Right renal cortex interstitium (tissue), 3 donors: ENCODE measurements at regions not wholly inside any gene's neighbourhood (a gene's known extent, or its start where the extent isn't known, plus 50 kb on each side); places are given as distances from the start of the nearest gene placed in this dataset.

Source experiments
- DNase-seq, 3 donors: peaks; one replicate each; pipeline ENCODE4 v3.0.0-alpha.2; 2013; ENCODE audit warnings: low read depth in 3 of 3, low spot score in 2 of 3

- DNase-seq: no peak
Observed at GRCh38 chrY:14139521-14139920, 83.5 kb downstream of the VCY1B start.

GRCh38 chrY:14145614-14146013 lies 89.6 kb downstream of the VCY1B start:
- DNase-seq: no peak

GRCh38 chrY:14182776-14183175 lies 126.7 kb downstream of the VCY1B start:
- DNase-seq: no peak

- DNase-seq: no peak
Observed at GRCh38 chrY:14222014-14222413, 166.0 kb downstream of the VCY1B start.

- peak in 1 of 3 donors; percentile 5 for DNase-seq
Observed at GRCh38 chrY:14231703-14232102, 175.7 kb downstream of the VCY1B start.

GRCh38 chrY:14235070-14235469 lies 179.0 kb downstream of the VCY1B start:
- no peak for DNase-seq

- no peak for DNase-seq
Observed at GRCh38 chrY:14238277-14238676, 182.2 kb downstream of the VCY1B start.

GRCh38 chrY:14246948-14247347 lies 190.9 kb downstream of the VCY1B start:
- no peak for DNase-seq

GRCh38 chrY:14248878-14249576 lies 193.0 kb downstream of the VCY1B start:
- DNase-seq: no peak

- no peak for DNase-seq
Observed at GRCh38 chrY:14255965-14256816, 200.2 kb downstream of the VCY1B start.

- no peak for DNase-seq
Observed at GRCh38 chrY:14256817-14257168, 200.8 kb downstream of the VCY1B start.

- DNase-seq: no peak
Observed at GRCh38 chrY:14277029-14277428, 221.0 kb downstream of the VCY1B start.

- DNase-seq: no peak
Observed at GRCh38 chrY:14290656-14291375, 233.5 kb upstream of the NLGN4Y start.

- no peak for DNase-seq
Observed at GRCh38 chrY:14292382-14292781, 231.9 kb upstream of the NLGN4Y start.

GRCh38 chrY:14300775-14301174 lies 223.6 kb upstream of the NLGN4Y start:
- no peak for DNase-seq

GRCh38 chrY:14301552-14301951 lies 222.8 kb upstream of the NLGN4Y start:
- no peak for DNase-seq

GRCh38 chrY:14328677-14329345 lies 195.5 kb upstream of the NLGN4Y start:
- DNase-seq: no peak

- no peak for DNase-seq
Observed at GRCh38 chrY:14330362-14330761, 194.0 kb upstream of the NLGN4Y start.

GRCh38 chrY:14339524-14339923 lies 184.8 kb upstream of the NLGN4Y start:
- DNase-seq: no peak

GRCh38 chrY:14340459-14341143 lies 183.7 kb upstream of the NLGN4Y start:
- DNase-seq: no peak
